Activated CD4-positive, alpha-beta memory T cell treated with anti-CD3 and anti-CD28 coated beads, Interleukin-2, amount 10 ng/mL, durations not matched to agents 7 days and 5 days (primary cell): ENCODE measurements at regions not wholly inside any gene's neighbourhood (a gene's known extent, or its start where the extent isn't known, plus 50 kb on each side); places are given as distances from the start of the nearest gene placed in this dataset.
A peak's percentile ranks its signal among the peaks of the same experiment; 100 is the strongest.

Experiments used
- CTCF ChIA-PET: fragments of 350-600 bp; sonication (Branson Sonifier 250); formaldehyde crosslinking; loops from one replicate; lab custom pipeline; 2021; ENCODE audit warnings: antibody characterized with exemption, inconsistent platforms; lab: Charles Lee
- POLR2A ChIA-PET: fragments of 350-600 bp; sonication (Branson Sonifier 250); formaldehyde crosslinking; loops from one replicate; lab custom pipeline; 2021; ENCODE audit warnings: antibody characterized with exemption; lab: Charles Lee
- DNase-seq: peaks from one replicate; pipeline ENCODE4 v3.0.0-alpha.2; 2020
- H3K27ac Mint-ChIP-seq: one replicate; pipeline ENCODE4 v1.8.0; 2021; ENCODE audit warnings: mild to moderate bottlenecking, mixed read lengths
- H3K27me3 Mint-ChIP-seq: one replicate; pipeline ENCODE4 v1.8.0; 2021; ENCODE audit warnings: mixed read lengths
- H3K36me3 Mint-ChIP-seq: one replicate; pipeline ENCODE4 v1.8.0; 2021; ENCODE audit warnings: low read depth, mixed read lengths
- H3K4me1 Mint-ChIP-seq: one replicate; pipeline ENCODE4 v1.8.0; 2021; ENCODE audit warnings: mixed read lengths
- H3K4me3 Mint-ChIP-seq: one replicate; pipeline ENCODE4 v1.8.0; 2021; ENCODE audit warnings: mild to moderate bottlenecking, mixed read lengths
- H3K9me3 Mint-ChIP-seq: one replicate; pipeline ENCODE4 v1.8.0; 2021; ENCODE audit warnings: mixed read lengths

GRCh38 chr3:107992976-107993684, 97.7 kb downstream of the CD47 start:
- ChIA-PET CTCF (no interaction called here), POLR2A (no interaction called here)
- Mint-ChIP-seq H3K4me1 (peaks cover 14% of the 10 kb centered on the region), H3K4me3 (no peak overlapping the region), H3K36me3 (no peaks in the 10 kb centered on the region), H3K27ac (no peak overlapping the region), H3K9me3 (no peaks in the 10 kb centered on the region), H3K27me3 (no peaks in the 10 kb centered on the region)
- no peak for DNase-seq

DNA sequence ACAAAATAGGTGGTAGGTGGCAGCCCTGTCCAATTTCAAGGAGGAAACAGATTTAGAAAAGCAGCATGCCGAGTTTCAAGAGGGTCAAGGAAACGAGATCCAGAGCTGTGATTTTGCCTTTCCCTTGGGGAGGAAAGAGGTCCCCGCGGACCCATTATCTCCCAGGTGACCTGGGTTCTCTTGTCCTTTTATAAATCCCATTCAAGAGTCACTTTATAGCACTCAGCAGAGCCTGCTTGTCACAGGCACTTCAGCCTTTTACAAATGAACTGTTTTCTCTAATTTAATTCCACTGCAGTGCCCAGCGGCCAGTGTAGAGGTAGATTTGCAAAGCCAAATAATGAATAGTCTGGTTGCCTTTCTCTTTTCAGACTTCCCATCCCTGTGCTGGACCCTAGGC, 99.9 kb downstream of the CD47 start:
- CTCF ChIA-PET: no interaction called here
- Mint-ChIP-seq H3K4me3 (no peak overlapping the region), H3K9me3 (peaks cover 2% of the 10 kb centered on the region)

DNA sequence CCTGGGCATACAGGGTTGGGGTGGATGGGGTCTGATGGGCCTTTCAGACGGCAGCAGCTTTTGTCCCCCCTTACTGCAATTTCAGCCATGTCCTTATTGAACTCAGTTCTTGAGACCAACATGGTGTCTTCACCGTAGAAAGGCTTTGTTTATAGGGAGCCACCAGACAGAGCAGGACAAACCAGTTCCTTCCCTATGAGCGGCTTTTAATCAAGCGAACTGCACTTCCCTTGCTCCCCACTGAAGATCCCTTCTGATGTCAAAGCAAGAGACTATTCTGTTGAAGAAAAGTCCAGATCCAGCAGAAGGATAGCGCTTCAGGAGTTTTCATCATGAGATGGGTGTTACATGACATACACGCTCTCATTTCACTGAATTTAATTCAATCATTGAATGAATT, 100.4 kb downstream of the CD47 start:
- peaks cover 6% of the 10 kb centered on the region for H3K36me3 Mint-ChIP-seq
- H3K27me3 Mint-ChIP-seq: no peaks in the 10 kb centered on the region
- no peak overlapping the region for H3K27ac Mint-ChIP-seq
- peaks cover 39% of the 10 kb centered on the region for H3K4me1 Mint-ChIP-seq
- H3K9me3 Mint-ChIP-seq: peaks cover 2% of the 10 kb centered on the region
- POLR2A ChIA-PET: interaction anchor here (1.1 kb wide), 1 partner anchor 135 kb away, joined by 3 read pairs; no protein-coding TSS in a partner anchor
- no peak for DNase-seq
- H3K4me3 Mint-ChIP-seq: no peak overlapping the region
- CTCF ChIA-PET: no interaction called here

More for the DNA sequence above, 99.9 kb downstream of the CD47 start:
- POLR2A ChIA-PET: interaction anchor here (1.1 kb wide), 1 partner anchor 135 kb away, joined by 3 read pairs; no protein-coding TSS in a partner anchor
- Mint-ChIP-seq H3K36me3 (peaks cover 6% of the 10 kb centered on the region), H3K27me3 (no peaks in the 10 kb centered on the region), H3K27ac (no peak overlapping the region), H3K4me1 (peaks cover 35% of the 10 kb centered on the region)
- DNase-seq: no peak

DNA sequence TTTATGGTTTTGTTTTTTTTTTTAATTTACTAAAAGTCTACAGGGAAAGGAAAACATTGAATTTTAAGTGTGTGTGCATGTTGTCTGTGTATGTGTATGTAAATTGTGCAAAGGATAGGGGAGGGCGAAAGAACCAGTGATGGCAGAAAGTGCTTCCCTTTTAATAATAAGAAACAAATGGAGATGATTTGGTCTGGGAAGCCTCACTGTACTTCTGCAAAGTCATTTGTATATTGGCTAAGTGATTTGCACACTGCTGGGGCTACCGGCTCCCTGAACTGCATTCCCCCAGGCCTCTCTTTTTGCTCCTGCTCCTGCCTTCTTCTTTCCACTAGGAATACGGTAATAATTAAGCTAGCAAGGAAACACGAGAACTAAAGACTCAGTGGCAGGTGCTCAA, 101.2 kb downstream of the CD47 start:
- no peak overlapping the region for H3K4me3 Mint-ChIP-seq
- peaks cover 9% of the 10 kb centered on the region for H3K36me3 Mint-ChIP-seq
- peaks cover 43% of the 10 kb centered on the region for H3K4me1 Mint-ChIP-seq
- CTCF ChIA-PET: no interaction called here
- no peak for DNase-seq
- H3K27ac Mint-ChIP-seq: no peak overlapping the region
- no peaks in the 10 kb centered on the region for H3K27me3 Mint-ChIP-seq
- POLR2A ChIA-PET: interaction anchor here (1.1 kb wide), 1 partner anchor 136 kb away, joined by 3 read pairs; no protein-coding TSS in a partner anchor
- H3K9me3 Mint-ChIP-seq: peaks cover 2% of the 10 kb centered on the region

- Mint-ChIP-seq H3K4me1 (peaks cover 45% of the 10 kb centered on the region), H3K4me3 (peak overlapping the region; percentile 66), H3K27ac (peak overlapping the region; percentile 89), H3K9me3 (peaks cover 2% of the 10 kb centered on the region), H3K36me3 (peaks cover 9% of the 10 kb centered on the region), H3K27me3 (no peaks in the 10 kb centered on the region)
- DNase-seq: peak; percentile 45
- ChIA-PET POLR2A (interaction anchor here (0.8 to 4.6 kb wide), 4 partner anchors 9 to 234 kb away, joined by 3 to 27 read pairs (median 7); partner anchors contain the start of genes CD47 and IFT57), CTCF (interaction anchor here (4.4 kb wide), 1 partner anchor 61 kb away, joined by 18 read pairs; no protein-coding TSS in a partner anchor)
Measured at GRCh38 chr3:107988460-107989175, 102.2 kb downstream of the CD47 start.

- H3K27ac Mint-ChIP-seq: peak overlapping the region; percentile 89
- peaks cover 45% of the 10 kb centered on the region for H3K4me1 Mint-ChIP-seq
- DNase-seq: no peak
- POLR2A ChIA-PET: interaction anchor here (0.9 to 4.6 kb wide), 5 partner anchors 8 to 139 kb away, joined by 3 to 27 read pairs (median 3); partner anchors contain the start of gene CD47
- no peaks in the 10 kb centered on the region for H3K27me3 Mint-ChIP-seq
- no peak overlapping the region for H3K4me3 Mint-ChIP-seq
- H3K9me3 Mint-ChIP-seq: peaks cover 2% of the 10 kb centered on the region
- H3K36me3 Mint-ChIP-seq: peaks cover 9% of the 10 kb centered on the region
- CTCF ChIA-PET: interaction anchor here (4.4 kb wide), 1 partner anchor 60 kb away, joined by 18 read pairs; no protein-coding TSS in a partner anchor
Measured at GRCh38 chr3:107987036-107987939, 103.5 kb downstream of the CD47 start.

DNA sequence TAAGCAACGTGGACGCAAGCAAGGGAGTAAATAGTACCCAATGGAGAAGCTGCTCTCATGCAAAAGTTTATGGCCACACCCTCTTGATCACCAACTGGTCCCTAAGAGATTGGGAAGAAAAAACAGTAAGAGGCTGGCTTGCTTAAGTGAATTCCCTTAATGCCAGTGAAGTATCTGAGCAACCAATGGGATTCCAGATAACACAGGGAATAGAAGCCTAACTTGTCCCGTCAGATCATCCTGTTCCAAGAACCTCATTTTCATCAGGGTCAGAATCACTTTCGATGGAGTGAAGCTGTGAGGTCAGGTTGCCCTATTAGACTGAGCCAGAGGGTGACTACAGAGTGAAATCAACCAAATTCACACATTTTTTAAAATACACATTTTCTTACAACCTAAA, 104.3 kb downstream of the CD47 start:
- peaks cover 45% of the 10 kb centered on the region for H3K4me1 Mint-ChIP-seq
- no peak for DNase-seq
- H3K27ac Mint-ChIP-seq: peak overlapping the region; percentile 38
- no peak overlapping the region for H3K4me3 Mint-ChIP-seq
- H3K9me3 Mint-ChIP-seq: peaks cover 2% of the 10 kb centered on the region
- POLR2A ChIA-PET: interaction anchor here (1.2 to 4.6 kb wide), 9 partner anchors 10 to 141 kb away, joined by 3 to 27 read pairs (median 6); partner anchors contain the start of gene CD47
- H3K27me3 Mint-ChIP-seq: no peaks in the 10 kb centered on the region
- CTCF ChIA-PET: interaction anchor here (4.4 kb wide), 1 partner anchor 59 kb away, joined by 18 read pairs; no protein-coding TSS in a partner anchor
- H3K36me3 Mint-ChIP-seq: peaks cover 9% of the 10 kb centered on the region

- Mint-ChIP-seq H3K27me3 (no peaks in the 10 kb centered on the region), H3K27ac (peak overlapping the region; percentile 84), H3K36me3 (peaks cover 9% of the 10 kb centered on the region), H3K4me1 (peaks cover 45% of the 10 kb centered on the region), H3K9me3 (peaks cover 2% of the 10 kb centered on the region), H3K4me3 (no peak overlapping the region)
- POLR2A ChIA-PET: interaction anchor here (0.6 to 4.6 kb wide), 13 partner anchors 9 to 142 kb away, joined by 3 to 27 read pairs (median 4); partner anchors contain the start of gene CD47
- DNase-seq: peak; percentile 67
- CTCF ChIA-PET: interaction anchor here (1.2 to 4.4 kb wide), 2 partner anchors 47 to 58 kb away, joined by 4 to 18 read pairs; no protein-coding TSS in a partner anchor
Measured at GRCh38 chr3:107985496-107985895, 105.3 kb downstream of the CD47 start.

DNA sequence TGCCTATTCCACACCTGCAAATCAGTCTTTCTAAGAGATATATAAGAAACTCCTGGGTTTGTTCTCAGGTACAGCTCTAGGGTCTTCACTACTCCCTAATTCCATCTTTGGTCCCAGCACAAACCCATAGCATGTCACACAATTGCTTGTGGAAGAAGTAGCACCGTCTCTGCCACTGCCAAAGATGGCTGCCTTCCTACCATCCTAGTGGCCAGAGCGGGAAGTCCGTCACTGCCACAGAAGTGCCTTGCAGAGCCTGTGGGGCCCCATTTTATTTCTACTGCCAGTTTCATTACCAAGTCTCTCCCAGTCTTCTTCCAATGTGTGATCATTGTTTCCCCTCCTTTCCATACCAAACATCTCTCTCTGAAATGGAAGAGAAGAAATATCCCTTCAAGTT, 107.6 kb downstream of the CD47 start:
- H3K27ac Mint-ChIP-seq: no peak overlapping the region
- no peaks in the 10 kb centered on the region for H3K27me3 Mint-ChIP-seq
- H3K4me3 Mint-ChIP-seq: no peak overlapping the region
- ChIA-PET CTCF (interaction anchor here (1.1 kb wide), 1 partner anchor 55 kb away, joined by 4 read pairs; no protein-coding TSS in a partner anchor), POLR2A (no interaction called here)
- H3K4me1 Mint-ChIP-seq: peaks cover 52% of the 10 kb centered on the region
- DNase-seq: no peak
- peaks cover 9% of the 10 kb centered on the region for H3K36me3 Mint-ChIP-seq
- H3K9me3 Mint-ChIP-seq: peaks cover 2% of the 10 kb centered on the region

DNA sequence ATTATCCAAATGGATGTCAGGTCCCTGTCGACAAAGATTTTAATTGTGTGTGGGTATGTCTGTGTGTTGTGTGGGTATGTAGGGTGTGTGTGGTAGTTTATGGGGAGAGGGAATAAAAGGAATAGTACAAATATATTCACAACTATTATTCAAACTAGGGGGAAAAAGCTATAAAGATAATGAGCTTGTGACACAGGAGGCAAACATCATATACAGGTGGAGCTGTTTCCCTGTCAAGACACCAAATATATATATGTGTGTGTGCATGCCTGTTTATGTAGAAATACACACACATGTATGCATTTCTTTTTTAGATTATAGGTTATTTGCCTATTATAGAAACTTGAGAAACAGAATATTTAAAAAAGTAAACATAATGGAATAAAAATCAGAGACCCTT, 108.7 kb downstream of the CD47 start:
- CTCF ChIA-PET: interaction anchor here (1.1 kb wide), 1 partner anchor 54 kb away, joined by 4 read pairs; no protein-coding TSS in a partner anchor

DNA sequence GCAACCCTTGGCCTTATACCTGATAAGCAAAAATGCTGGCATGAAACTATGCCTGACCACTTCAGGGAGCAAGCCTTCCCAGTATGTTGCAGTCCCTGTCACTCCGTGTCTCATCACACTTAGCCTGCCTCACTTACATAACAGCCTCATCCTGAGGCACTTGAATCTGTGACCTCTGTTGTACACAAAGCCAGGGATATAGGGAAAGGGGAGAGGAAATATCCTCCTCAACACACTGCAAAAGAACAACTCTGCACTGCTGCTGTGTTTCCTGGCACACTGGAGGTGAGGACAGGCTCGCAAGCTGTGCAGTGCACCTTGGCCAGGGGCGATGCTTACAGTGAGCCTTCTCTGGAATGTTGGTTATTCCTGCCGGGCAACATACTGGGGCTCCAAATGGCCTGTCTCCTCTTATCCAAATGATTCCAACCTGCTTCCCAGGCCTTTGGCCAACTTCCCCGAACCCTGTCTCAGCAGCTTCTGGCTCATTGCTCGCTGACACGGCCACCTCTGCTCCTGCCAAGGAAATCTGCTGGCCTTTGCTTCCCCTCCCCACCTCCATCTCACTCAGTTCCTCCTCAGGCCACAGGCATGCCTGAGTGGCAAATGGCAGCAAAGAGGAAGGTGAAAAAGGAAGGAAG, 109.2 kb downstream of the CD47 start:
- H3K36me3 Mint-ChIP-seq: peaks cover 5% of the 10 kb centered on the region
- no peak overlapping the region for H3K4me3 Mint-ChIP-seq
- POLR2A ChIA-PET: interaction anchor here (1.4 kb wide), 1 partner anchor 32 kb away, joined by 3 read pairs; no protein-coding TSS in a partner anchor
- H3K27me3 Mint-ChIP-seq: no peaks in the 10 kb centered on the region
- no peak for DNase-seq
- CTCF ChIA-PET: no interaction called here
- H3K27ac Mint-ChIP-seq: no peak overlapping the region
- H3K4me1 Mint-ChIP-seq: peaks cover 48% of the 10 kb centered on the region
- H3K9me3 Mint-ChIP-seq: no peaks in the 10 kb centered on the region

More for the DNA sequence above, 108.7 kb downstream of the CD47 start:
- POLR2A ChIA-PET: interaction anchor here (1.4 kb wide), 1 partner anchor 33 kb away, joined by 3 read pairs; no protein-coding TSS in a partner anchor
- no peaks in the 10 kb centered on the region for H3K27me3 Mint-ChIP-seq
- H3K36me3 Mint-ChIP-seq: peaks cover 9% of the 10 kb centered on the region
- H3K4me1 Mint-ChIP-seq: peaks cover 49% of the 10 kb centered on the region
- H3K9me3 Mint-ChIP-seq: peaks cover 2% of the 10 kb centered on the region
- DNase-seq: no peak
- no peak overlapping the region for H3K4me3 Mint-ChIP-seq
- no peak overlapping the region for H3K27ac Mint-ChIP-seq
